ENCODE measurements at regions not wholly inside any gene's neighbourhood (a gene's known extent, or its start where the extent isn't known, plus 50 kb on each side); places are given as distances from the start of the nearest gene placed in this dataset.

- H3K27ac ChIP-seq (ENCODE audit: low read depth, low read length): no peak overlapping the region
- WGBS, 3 donors: 67 to 70% (median 70%) methylated on average over 14 of the region's 14 CpGs
Observed at GRCh38 chr1:5265438-5266075, 611.1 kb downstream of the AJAP1 start.

DNA sequence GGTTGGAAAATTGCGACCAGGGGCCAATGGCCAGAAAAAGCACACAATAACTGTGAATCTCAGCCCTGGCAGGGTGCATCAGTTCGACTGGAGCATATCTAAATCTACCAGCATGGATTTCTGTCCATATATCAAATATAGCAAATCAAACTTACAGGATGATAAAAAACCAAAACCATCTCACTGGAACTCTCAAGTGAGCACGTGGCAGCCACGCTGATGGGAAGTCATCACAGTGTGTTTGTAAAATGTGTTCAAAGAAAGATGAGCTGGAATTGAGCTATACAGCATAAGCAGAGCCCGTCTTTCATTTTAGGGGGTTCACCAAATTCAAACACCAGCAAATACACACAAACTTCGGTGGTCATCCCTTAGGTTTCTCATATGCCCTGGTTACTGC is 610.1 kb downstream of the AJAP1 start:
- no peak overlapping the region for H3K27ac ChIP-seq (ENCODE audit: low read depth, low read length)
- WGBS, 3 donors: 56 to 70% (median 60%) methylated on average over 6 of the region's 6 CpGs

- no peak overlapping the region for H3K27ac ChIP-seq (ENCODE audit: low read depth, low read length)
- WGBS, 3 donors: 63 to 78% (median 68%) methylated on average over 2 of the region's 2 CpGs
Observed at GRCh38 chr1:5256793-5257192, 602.4 kb downstream of the AJAP1 start.

DNA sequence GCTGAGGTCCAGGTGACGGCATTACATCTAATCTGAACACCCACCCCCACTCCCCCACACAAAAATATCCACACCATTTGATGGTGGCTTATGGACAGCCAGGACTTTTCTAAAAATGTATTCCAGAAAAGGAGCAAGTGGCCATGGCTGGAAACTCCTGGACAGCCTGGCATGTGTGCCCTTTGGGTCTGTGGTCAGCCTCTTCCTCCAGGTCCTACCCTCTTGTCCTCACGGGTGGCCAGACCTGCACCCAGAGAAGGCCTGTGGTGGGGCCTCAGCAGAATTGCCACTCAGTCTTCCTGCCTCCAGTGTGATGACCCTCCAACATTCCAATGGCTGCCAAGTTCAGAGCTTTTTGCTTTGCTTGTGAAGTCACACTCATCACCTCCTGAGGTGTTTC is 600.6 kb downstream of the AJAP1 start:
- WGBS, 3 donors: 91 to 96% (median 93%) methylated on average over 2 of the region's 2 CpGs
- H3K27ac ChIP-seq (ENCODE audit: low read depth, low read length): no peak overlapping the region

DNA sequence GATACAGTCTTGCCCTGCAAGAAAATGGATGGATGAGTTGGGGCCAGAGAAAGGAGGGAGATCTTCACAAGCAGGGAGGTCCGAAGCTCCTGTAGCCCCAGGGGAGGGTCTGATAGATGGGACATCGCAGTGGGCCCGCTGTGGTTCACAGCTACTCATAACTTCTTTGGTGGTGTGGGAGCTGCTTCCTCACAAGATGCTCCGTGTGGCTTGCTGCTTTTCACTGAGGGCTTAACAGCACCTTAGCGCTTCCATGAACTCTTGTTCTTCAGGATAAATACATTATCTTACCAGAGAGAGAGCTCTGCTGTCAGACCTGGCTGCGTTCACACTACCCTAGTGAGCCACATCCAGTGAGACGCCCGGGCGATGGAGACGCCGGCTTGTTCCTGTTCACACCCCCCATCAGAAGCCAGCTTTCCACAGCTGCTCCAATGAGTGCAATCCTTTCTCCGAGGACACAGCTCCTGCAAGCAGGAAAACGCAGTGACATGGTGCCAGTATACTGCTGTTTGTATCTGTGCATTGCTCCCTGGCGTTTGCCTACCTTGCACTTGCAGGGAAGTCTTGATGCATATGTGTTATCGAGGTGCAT is 599.8 kb downstream of the AJAP1 start:
- 73 to 88% (median 87%) methylated on average over 15 of the region's 15 CpGs for whole genome bisulfite sequencing, 3 donors
- H3K27ac ChIP-seq (ENCODE audit: low read depth, low read length): no peak overlapping the region

GRCh38 chr1:5253036-5253435 is 598.6 kb downstream of the AJAP1 start:
- no peak overlapping the region for H3K27ac ChIP-seq (ENCODE audit: low read depth, low read length)
- WGBS, 3 donors: 86 to 89% (median 88%) methylated on average over 5 of the region's 5 CpGs

DNA sequence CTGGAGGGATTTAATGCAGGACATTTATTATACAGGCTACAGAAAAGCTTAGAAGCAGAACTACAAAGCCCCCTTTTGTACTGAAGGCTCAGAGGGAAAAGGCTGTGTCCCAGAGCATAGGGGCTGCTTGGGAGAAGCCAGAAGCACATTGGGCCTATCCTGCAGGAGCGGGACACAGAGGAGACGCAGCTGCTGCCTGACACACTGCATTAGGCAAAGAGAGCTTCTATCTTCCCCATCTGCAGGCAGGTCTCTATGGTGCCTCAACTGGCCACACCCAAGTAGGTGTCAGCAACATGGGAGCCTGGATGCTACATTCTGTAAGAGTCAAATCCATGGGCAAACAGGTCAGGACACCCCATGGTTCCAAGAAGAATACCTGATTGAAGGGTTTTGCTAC is 595.9 kb downstream of the AJAP1 start:
- no peak overlapping the region for H3K27ac ChIP-seq (ENCODE audit: low read depth, low read length)
- 33 to 89% (median 36%) methylated on average over 2 of the region's 2 CpGs for WGBS, 3 donors

DNA sequence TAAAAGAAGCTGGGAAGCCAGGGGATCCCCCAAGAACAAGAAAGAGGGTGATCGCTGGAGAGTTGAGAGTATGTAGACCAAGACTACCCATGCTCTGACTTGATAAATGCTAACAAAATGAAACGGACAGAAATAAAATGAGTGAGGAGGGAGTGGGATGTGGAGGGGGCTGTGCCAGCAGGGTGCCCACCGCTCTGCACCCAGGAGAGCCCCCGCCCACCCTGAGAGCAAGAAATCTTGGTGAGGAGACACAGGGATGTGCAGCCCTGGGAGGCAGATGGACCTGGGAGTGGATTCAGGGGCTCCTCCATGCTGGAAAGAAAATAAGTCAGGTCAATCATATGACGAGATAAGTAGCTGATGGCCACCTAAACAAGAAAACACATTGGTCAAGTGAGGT is 590.9 kb downstream of the AJAP1 start:
- no peak overlapping the region for H3K27ac ChIP-seq (ENCODE audit: low read depth, low read length)
- WGBS, 3 donors: 56 to 85% (median 80%) methylated on average over 5 of the region's 5 CpGs

DNA sequence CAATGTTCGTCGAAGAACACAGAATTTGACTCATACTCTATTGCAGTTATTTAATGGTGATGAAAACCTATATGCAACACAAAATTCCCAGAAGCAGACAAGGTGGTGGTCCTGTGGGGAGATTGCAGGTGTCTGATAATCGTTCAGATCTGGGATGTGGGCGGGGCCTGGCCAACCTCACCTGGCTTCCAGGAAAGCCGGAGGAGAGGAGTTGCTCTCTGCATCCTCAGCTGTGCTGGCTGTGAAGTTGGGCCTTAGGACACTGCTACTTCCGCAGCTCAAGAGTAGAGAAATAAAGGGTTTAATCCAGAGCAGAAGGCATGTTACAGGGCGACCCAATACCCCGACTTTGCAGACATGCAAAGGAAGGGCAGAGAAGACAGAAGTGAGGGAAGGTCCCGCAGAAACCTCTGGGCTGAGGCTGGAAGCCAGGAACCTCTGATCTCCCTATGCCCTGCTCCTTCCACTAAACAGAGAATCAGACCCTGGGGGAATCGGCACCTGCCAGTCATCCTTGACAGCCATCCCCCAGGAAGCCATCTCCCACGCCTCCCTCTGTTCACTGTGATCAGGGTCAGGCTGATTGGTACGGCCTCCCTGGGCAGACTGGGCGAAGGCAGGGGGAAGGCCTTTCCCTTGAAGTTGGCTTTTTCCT is 590.3 kb downstream of the AJAP1 start:
- H3K27ac ChIP-seq (ENCODE audit: low read depth, low read length): no peak overlapping the region
- 64 to 79% (median 79%) methylated on average over 13 of the region's 13 CpGs for WGBS, 3 donors

DNA sequence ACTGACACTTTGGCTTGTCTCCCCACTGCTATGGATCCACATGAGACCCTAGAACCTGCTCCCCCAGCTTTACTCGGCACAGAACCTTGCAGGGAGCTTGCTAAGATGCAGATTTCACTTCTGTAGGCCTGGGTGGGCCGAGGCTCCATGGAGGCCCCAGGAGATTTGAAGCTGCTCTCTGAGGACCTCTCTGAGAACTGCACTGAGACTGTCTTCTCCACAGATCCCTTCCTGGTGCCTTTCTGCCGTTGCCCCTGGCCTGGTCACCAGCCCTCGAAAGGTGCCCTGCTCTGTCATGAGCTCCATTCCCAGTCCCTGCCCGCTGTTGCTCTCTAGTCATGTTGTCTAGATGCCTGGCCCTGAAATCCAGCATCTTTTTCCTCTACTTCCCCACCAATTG is 588.4 kb downstream of the AJAP1 start:
- 48 to 56% (median 54%) methylated on average over 5 of the region's 5 CpGs for WGBS, 3 donors
- no peak overlapping the region for H3K27ac ChIP-seq (ENCODE audit: low read depth, low read length)

DNA sequence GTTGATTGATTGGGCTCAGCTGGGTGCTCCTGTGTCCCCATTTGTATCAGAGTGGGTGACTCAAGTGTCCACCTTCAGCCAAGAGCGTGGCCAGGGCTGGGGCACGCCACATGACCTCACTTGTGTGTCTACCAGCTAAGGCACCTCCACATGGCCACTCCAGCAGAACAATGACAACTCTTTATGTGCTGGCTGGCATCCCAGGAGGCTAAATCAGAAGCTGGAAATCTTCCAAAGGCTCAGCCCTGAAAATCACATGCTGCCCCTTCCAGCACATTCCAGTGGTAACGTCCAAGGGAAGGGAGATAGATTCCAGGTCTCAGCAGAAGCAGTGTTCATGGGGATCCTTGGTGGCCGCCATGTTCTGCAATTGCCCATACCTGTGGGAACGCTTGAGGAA is 585.5 kb downstream of the AJAP1 start:
- H3K27ac ChIP-seq (ENCODE audit: low read depth, low read length): no peak overlapping the region
- 49 to 69% (median 63%) methylated on average over 5 of the region's 5 CpGs for WGBS, 3 donors

GRCh38 chr1:5238351-5239130 is 584.1 kb downstream of the AJAP1 start:
- WGBS, 3 donors: 72 to 85% (median 79%) methylated on average over 19 of the region's 19 CpGs
- no peak overlapping the region for H3K27ac ChIP-seq (ENCODE audit: low read depth, low read length)

DNA sequence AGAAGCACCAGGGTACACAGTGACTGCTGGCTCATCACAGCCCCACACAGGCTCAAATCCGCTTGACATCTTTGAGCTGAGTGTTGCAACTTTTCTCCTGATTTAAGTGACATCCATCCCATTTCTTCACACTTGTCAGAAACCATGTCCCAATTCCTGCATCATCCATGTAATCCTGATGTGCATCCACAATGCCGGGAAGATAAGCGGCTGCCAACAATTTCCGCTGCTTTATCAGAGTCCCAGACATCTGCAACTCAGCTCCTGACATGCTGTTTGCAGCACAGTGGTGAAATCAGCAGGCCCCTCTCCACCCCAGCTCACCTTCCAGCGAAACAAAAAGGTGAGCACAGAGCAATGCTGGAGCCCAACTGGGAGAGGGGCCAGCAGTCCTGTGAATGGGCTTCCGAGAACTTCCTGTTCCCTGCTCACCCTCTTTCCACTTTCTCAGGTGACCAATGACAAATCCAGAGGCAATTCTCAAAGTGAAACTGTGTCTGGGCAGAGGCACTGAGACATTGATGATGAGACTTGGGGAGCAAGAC is 581.0 kb downstream of the AJAP1 start:
- H3K27ac ChIP-seq (ENCODE audit: low read depth, low read length): no peak overlapping the region
- 50 to 74% (median 72%) methylated on average over 6 of the region's 6 CpGs for WGBS, 3 donors

GRCh38 chr1:5232537-5232936 is 578.1 kb downstream of the AJAP1 start:
- WGBS, 3 donors: 81 to 89% (median 88%) methylated on average over 1 of the region's 1 CpG
- no peak overlapping the region for H3K27ac ChIP-seq (ENCODE audit: low read depth, low read length)

DNA sequence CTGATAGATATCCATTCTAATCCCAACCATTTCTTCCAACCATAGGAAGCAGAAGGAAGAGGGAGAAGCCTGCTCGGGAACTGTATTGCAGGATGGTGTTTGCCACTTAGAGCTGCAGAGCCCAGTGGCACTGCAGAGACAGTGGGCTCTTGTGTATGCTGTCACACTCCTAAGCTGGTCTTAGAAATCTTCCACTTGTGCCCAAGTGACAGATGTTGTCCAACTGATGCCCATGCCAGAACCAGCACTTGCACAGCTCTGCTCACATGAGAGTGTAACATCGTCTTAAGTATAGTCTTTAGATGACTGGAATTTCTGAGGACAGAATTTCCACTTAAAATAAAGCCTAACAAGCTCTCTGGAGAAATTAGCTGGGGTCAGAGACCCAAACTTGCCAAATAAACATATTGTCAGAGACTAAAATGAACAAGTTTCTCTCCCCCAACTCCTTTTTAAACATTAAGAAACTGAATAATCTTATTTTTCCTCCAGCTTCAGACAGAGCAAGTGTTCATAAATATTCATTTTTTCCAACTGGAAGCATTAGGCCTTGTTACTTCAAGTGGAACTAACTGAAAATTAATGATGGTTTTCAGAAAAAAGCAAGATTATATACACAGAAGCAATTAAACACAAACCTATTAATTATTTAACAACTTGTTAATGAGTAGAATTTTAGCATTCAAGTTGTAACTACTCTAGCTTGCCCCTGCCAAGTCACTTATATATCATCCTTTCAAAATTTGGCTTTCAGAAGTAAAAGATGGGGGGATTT is 577.3 kb downstream of the AJAP1 start:
- WGBS, 3 donors: 53 to 57% (median 53%) methylated on average over 2 of the region's 2 CpGs
- no peak overlapping the region for H3K27ac ChIP-seq (ENCODE audit: low read depth, low read length)

DNA sequence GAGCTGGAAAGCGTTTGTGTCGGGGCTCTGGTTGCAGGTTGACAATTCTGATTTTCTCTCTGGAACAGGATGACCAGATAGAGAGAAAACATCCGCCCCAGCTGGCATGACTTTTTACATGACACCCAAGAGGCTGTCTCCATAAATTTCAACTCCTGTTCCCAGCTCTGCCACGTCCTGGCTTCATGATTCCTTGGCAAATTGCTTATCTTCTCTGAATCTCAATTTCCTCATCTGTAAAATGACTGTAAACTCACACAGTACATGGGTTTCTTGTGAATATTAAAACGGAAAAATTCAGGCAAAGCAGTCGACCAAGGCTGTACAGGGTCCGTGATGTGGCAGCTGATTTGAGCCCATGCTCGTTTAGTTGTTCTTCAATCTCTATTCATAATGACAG is 572.7 kb downstream of the AJAP1 start:
- 73 to 76% (median 75%) methylated on average over 8 of the region's 8 CpGs for WGBS, 3 donors
- H3K27ac ChIP-seq (ENCODE audit: low read depth, low read length): no peak overlapping the region

DNA sequence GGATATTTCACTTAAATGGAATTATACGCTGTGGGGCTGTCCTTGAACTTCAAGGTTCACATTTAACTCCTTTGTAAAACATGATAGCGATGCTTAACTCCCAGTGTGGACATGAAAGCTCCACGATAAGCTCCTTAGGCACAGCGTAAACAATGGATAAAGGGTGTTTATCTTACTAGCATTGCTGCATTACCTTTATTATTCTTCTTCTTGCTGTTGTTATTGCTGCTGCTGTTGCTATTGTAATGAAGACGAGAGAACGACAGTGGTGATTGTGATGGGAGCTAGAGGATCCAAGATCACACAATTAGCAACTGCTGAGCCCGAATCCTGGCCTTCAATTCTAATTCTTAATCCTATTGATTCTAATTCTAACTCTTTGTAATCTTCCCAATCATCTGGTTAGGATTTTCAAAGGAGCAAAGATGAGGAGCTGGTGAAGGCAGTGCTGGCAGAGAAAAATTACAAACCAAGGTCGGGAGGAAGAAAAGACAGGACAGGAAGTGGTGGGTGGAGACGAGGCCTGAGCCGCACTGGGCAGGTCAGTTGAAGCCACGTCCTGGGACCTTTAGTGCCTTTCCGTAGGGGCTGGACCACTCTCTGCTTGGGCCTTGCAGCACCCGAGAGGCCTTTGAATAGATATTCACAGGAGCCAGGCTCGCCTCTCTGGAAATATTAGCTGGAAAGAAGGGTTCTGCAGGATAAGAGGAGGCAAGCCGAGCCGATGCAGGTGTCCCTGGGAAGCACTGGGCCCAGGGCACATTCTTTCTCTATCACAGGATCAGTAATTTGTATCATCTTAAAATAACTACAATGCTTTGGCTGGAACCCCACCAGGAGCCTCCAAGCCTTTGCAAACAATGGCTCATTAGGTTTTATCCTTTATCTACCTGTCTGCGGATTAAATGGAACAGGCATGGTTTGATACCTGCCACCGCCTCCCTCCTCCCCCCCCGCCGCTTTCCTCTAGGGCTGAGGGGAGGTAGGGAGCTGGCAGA is 571.6 kb downstream of the AJAP1 start:
- no peak overlapping the region for H3K27ac ChIP-seq (ENCODE audit: low read depth, low read length)

More for the DNA sequence above, 571.6 kb downstream of the AJAP1 start:
- 35 to 41% (median 37%) methylated on average over 20 of the region's 20 CpGs for WGBS, 3 donors
